HG03039 (cell line): ENCODE measurements at regions not wholly inside any gene's neighbourhood (a gene's known extent, or its start where the extent isn't known, plus 50 kb on each side); places are given as distances from the start of the nearest gene placed in this dataset.

ENCODE experiments used
- ATAC-seq: cut with Tn5 transposase; IDR thresholded peaks from one replicate; pipeline ENCODE4 v1.9.1; 2021; ENCODE audit warnings: mild to moderate bottlenecking, moderate library complexity; ENCODE audit not compliant: unreplicated experiment

DNA sequence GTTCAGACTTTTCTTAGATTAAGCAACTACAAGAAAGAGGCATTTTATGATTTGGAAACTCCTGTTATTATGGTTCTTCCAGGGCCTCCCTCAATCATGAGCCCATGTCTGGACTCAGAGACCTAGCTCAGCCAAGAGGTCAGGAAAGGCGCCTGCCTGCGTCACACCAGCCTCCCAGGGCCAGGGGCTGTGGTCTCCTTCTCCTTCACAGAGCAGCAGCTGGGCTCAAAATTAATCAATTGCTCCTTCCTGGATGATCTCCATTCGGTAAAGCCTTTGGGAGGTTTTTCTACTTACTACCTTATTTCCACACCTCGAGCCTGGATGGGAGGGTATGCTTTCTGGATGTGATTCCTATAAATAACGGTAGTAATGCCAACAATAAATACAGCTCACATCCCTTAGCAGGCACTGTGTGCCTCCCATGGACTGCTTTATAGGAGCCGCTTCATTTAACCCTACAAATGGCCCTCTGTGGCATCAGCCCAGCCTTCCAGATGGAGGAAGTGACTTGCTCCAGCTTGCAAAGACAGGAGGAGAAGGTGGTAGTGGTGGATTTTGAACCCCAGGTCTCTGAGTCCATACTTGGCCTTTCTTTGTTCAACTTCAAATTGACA lies 1445.6 kb downstream of the TBC1D22A start:
- ATAC-seq = no peak

DNA sequence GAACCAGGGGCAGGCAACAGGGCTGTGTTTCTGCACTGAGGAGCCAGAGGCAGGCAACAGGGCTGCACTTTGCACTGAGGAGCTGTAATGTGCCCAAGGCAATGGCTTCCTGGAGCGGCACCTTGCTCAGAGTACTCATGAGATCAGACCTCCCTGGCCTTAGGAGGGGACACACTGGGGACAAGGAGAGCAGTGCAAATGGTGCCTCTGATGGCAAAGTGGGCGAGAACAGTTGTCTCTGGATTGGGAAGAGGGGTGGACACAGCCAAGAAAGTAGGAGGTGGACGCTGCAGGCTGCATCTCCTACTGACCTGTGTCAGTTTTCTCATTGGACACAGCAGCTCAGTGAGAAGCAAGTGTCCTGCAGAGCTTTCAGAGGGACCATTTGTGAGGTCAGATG lies 1443.3 kb downstream of the TBC1D22A start:
- ATAC-seq = no peak

DNA sequence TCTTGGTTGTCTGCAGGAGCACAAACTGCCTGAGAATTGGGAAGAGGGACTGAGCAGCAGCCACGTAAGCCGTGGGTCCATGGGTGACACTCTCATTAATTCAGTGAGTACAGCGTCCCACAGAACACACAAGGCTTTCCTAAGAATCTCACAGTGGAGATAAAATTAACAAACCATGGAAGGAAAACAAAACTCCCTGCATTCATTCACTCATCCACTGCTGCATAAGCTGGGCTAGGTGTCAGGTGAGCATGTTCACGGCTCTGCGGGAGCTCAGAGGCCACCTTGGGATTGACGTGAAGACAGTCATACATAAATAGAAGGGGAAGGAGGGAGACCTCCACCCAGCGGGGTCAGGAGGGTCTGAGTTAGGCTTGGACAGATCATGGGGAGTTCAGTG lies 1442.7 kb downstream of the TBC1D22A start:
- ATAC-seq = no peak

DNA sequence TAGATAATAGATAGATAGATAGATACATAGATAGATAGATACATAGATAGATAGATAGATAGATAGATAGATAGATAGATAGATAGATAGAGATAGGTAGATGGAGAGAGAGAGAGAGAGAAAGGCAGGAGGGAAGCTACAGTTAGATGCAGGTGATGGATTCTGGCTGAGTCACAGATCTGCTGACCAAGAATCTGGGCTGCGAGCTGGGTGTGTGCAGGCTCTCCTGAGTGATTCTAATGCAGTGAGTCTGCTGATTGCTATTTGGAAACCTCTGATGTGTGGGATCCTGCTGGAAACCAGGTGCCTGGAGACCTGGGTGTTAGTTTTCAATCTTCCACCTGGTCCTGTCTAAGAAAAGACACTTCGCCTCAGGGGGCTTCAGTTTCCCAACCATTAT lies 1441.8 kb downstream of the TBC1D22A start:
- ATAC-seq = no peak

DNA sequence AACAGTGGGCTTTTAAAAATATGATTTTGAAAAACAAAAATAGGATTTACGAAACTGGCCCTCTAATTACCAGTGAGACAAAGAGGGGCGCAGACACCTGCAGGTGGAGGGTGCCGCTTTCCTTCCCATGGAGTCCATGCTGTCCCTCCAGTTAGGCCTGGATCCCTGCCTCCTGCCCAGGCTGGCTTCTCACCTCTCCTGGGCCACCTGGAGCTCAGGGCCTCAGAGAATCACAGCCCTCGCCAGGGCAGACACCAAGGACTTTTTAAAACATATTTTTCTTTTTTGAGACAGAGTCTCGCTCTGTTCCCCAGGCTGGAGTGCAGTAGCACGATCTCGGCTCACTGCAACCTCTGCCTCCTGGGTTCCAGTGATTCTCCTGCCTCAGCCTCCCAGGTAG lies 1437.2 kb downstream of the TBC1D22A start:
- ATAC-seq = no peak

DNA sequence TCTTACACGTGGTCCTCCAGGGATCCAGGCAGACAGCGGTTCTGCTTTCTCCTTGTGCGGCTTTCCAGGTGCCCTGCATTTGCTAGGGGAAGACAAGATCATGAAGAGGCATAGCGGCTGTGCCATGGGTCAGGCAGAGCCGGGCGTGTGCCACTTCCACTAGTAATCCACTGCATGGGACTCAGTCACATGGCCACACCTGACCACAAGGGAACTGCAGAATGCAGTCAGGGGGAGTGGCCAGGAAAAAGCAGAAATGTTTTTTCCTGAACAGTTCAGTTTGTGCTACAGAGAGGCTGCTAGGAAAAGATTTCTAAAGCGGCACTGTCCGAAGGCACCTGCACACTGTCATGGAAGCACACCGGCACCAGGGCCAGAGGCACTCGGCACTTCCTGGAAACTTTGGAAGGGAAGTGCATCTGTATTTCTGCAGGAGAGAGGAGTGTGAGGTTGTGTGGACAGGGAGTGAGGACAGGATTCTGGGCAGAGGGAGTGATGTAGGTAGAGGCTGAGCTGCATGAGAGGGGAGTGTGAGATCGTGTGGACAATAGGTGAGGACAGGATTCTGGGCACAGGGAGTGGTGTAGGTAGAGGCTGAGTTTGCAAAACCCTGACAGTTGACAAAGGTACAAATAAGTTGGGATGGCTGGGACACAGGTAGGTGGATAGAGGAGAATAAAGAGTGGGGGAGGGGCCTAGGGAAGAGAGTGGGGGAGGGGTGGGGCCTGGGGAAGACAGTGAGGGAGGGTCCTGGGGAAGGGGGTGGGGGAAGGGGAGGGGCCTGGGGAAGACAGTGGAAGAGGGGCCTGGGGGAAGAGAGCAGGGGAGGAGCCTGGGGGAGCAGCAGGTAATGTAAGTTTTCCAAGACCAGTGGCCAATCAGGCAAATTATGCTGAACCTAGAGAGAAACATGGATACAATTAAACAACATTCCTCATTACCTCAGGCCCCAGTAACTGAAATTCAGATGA lies 1436.3 kb downstream of the TBC1D22A start:
- no peak for ATAC-seq

DNA sequence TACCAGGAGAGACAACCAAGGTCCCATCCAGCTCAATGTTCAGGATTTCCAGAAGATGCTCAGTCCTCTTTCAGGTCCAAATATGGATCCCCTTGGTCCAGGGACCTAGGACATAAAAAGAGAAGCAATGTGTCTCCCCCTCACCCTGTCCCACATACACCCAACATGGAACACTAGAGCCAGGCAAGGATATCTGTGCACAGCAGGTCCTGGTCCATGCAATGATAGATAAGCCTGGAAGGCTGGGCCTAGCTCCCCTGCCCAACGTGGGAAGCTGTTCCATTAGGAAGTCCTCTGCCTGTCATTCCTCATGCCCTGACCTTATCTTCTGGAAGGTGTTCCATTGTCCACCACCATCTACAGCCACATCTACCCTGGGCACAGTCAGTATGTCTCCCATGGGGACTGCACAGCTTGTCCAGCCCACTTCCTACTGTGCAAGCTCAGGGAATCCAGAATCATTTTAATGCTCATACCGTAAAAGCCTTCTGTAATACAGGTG lies 1434.8 kb downstream of the TBC1D22A start:
- no peak for ATAC-seq

DNA sequence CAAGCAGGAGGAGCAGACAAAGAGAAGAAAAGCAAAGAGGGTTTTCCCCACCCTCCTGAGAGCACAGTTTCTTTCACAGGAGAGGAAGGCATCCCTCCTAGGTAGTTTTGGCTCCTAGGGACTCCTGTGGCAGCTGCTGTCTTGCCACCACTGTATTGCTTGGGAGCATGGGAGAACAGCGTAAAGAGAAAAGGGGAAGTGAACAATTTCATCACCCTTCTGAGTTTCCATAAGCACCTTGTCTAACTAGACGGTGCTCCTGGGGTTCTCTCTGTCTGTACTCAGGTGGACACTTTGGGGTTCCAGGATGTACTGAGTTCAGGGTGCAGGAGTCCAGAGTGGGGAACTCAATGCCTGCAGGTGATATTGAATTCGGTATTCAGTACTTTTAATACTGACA lies 1430.5 kb downstream of the TBC1D22A start:
- no peak for ATAC-seq

DNA sequence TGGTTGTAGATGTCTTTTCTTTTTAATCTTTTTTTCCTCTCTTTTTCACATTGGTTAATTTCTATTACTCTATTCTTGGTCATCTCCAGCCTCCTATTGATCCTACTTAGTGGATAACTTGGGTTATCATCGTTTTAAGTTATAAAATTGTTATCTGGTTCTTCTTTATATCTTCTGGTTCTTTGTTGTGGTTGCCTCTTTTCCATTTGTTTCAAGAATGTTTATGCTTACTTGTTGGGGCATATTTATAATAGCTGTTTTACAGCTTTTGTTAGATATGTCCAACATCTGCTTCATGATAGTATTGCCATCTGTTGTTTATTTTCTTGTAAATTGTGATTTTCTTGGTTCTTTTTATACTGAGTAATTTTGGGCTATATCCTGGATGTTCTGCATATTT lies 1429.6 kb downstream of the TBC1D22A start:
- ATAC-seq = no peak

DNA sequence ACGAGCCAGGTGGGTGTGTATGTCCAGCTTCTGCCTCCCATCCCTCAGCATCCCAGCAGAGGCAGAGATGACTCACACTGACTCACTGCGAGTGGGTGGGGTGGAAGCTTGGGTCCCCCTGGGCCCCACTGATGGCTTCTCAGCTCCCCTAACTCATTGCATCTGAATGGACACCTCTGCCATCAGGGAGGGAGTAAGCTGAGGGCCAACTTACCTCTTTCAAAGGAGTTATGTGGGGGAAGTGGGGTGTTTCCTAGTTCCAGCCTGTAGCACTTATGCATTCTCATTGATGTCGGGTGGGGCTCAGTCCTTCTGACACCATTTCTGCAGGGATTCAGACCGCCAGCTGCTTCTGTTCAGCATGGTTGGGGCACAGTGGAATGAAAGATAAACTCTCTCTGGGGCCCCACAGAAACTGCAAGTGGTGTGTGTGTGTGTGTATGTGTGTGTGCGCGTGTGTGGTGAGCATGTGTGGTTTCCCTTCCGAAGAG lies 1425.8 kb downstream of the TBC1D22A start:
- no peak for ATAC-seq

DNA sequence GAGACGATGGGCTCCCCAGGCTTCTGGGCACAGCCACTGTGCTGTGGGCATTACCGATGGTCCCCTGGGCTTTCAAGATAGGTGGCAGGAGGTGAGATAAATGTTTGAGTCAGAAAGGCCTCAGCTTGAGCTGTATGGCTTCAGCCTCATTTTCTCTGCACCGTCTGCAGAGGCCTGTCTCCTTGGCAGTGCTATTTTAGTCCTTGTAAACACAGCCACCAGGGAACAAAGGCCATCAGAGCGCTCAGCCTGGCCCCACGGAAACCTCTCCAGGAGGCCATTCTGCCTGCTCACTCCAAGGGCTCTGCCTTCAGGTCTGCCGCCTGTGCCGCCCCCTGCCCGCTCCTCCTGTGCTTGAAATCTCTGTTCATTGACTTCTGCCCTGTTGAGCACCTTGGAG lies 1424.9 kb downstream of the TBC1D22A start:
- ATAC-seq = no peak

DNA sequence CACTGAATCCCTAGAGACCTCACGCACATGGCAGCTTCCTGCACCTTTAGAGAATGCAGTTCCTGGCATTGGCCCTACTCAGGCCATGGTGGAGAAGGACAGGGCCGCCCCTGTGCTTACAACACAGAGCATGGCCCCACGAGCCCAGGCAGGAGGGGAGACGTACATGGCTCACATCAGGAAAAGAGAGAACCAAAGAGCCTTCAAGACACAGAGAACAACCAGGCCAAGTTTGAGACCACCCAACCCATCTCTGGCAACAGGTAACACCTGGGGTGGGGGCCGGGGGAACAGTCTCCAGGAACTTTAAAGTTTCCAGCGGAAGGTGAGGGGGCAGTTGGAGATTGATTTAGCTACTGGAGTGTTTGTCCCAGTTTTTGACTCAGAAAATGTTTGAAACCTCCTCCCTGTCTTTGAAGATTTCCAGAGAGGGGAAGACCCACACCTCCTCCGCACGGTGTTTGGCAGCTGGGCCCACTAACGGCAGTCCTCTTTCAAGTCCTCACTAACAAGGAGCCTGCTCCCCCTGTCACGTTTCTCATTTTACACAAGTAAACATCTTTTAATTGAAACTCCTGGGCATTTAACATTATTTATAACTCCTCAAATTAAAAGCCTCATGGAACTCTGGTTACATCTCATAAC lies 1423.8 kb downstream of the TBC1D22A start:
- ATAC-seq = no peak

DNA sequence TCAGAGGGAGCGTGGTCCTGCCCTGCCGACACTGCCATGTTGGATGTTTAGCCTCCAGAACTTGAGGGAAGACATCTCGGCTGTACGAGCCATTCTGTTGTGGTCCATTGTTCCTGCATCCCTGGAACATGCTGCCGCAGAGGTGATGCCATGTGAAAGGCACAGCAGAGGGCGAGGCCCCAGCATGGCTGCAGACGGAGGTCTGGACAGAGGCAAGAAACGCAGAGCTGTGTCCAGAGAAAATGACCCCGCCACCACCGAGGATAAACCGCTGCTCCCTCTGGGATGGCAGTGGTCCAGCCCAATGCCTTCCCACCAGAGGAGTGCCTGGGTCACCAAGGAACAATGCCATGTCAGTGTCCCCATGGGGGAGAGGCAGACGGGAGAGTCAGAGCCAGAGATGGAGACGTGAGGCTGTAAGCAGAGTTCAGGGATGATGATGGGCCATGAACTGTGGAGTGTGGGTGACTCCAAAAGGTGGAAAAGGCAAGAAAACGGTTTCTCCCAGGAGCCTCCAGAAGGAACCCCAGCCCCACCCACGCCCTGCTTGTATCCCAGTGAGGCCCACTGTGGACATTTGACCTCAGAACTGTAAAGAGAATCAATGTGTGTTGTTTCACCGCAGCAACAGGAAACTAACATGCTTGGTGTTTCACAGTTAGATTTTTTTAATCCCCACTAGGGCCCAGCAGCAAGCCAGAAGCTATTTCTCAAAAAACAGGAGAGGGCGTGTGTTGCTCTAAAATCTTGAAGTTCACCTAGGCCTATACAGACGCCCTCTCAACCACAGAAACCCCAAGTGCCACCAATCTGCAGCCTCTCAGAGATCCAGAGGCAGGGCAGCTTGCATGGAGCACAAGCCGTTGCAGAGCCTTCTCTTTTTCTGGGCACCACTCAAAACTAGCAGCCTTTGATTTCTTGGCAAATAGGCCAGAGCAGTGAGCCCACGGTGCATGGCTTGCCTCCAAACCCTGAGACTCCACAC lies 1422.9 kb downstream of the TBC1D22A start:
- no peak for ATAC-seq

DNA sequence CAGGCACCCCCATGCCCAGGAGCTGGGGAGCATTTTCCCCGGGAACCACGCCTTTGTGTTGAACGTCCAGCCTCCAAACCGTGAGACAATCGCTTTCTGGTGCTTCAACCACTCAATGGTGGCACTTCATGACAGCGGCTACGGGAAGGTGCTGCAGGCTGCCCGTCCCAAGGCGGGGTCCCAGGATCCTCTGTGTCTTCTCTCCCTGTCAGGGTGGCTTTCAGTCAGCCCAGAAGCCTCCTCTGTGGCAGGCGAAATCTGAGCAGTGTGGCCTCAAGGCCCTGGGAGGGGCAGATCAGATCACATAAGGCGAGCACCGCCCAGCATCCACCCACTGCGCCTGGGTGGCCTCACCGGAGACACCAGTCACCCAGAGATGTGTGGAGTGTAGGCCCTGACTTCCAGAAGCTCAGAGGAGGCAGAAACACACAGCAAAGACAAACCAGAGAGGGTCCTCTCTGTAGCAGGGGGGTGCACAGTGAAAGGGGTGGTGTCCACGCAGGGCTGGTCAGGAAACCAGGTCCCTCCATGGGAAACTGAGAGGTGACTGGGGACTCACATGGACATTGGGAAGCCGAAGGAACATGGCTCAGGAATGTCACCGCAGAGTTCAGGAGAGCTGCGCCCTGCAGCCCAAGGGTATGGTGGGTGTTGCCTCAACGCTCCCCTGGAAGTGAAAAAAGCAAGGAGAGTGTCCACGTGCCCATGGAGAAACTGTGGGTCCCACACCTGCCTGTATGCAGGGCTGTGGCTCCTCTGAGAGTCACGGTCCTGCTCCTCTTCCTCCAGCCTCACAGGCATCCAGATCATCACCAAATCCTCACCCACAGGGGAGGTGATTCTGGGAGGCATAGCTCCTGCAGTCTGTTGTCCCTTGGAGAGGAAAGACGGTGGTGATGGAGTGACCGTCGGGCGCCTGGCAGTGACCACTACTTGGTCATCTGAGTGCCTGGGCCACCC lies 1420.7 kb downstream of the TBC1D22A start:
- ATAC-seq = no peak

DNA sequence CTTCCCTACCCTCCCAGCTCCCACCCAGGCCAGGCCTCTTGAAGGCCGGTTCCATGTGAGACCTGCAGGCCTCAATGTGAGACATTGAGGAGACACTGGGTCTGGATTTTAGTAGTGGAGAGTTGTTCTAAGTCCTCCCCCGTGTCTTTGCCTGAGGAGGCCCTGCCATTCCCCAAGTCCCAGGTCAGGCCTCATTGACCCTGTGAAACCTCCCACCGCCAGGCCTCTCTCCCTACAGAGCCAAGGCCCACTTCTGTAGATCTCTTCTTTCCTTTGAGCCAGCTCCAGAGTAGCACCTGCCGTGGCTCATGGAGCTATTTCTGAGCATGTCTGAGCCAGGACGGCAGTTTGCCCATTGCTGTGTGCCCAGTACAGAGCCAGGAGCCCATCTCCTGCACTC lies 1419.6 kb downstream of the TBC1D22A start:
- no peak for ATAC-seq

DNA sequence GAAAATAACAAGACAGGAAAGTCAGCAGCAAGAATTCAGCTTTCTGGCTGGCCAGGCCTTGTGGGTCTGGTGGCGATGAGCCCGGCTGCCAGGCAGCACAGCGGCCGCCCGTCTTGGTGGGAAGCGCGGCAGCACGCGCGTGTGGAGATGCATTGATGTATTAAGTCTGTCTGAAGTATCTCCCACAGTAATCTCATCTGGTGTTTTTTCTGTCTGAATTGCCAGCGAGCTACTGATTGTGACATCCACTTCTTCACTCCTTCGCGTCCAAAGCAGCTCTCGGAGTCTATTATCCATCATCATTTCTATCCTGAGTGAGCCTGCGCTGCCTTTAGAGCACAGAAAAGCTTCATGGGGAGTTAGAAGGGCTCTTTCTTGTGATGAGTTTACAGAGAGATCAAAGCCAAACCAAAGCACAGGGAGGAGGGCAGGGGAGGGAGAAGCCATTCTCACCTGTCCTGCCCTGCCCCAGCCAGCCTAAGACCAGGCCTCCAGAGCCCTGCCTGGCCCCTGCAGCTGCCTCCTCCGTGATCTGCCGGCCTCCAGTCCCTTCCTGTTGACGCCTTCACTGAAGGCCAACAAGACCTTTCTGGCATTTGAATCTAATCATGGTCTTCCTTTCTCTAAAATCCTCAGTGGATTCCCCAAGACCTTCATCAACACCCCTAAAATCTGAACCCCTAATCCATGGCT lies 1419.0 kb downstream of the TBC1D22A start:
- no peak for ATAC-seq

DNA sequence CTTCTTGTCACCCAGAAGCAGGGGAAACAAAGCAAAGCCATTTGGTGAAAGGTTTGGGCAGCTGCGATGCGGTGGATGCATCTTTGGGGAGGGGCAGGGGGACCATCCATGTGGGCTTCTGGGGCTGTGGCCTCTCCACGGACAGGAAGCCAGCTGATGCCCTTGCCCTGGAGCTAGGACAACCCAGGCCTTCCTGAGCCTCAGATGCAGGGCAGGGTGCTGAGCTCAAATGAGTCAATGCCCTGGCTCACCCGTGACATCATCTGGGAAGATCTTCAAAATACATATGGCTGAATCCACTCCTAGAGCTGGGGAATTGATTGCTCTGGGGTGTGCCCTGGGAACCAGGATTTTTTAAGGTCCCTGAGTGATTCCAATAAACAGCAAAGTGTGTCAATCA lies 1418.2 kb downstream of the TBC1D22A start:
- ATAC-seq = no peak
